Natural killer cell treated with Interleukin-12 subunit alpha and Interleukin-12 subunit beta and Interleukin-15 and Interleukin-18, amount 100 ng/mL, for 72 hours (primary cell): ENCODE measurements at regions not wholly inside any gene's neighbourhood (a gene's known extent, or its start where the extent isn't known, plus 50 kb on each side); places are given as distances from the start of the nearest gene placed in this dataset.
"Not testable (repeated sequence)": the region's sequence is repeated elsewhere in the genome, so short reads cannot be mapped to it uniquely, and the experiment has no call there.

Experiments
- ATAC-seq, 2 donors: fragments of 150-1000 bp; cut with Tn5 transposase in 1 of 2; sonication (Bioruptor Pico), chemical (Tn5 transposase) in 1 of 2; 2 replicates each; pipeline ENCODE4 v1.10.0; 2021
- DNase-seq: peaks from one replicate; pipeline ENCODE4 v3.0.0; 2022; ENCODE audit warnings: low spot score
- H3K27ac Mint-ChIP-seq, 2 donors: 1 replicate in 1 of 2; 2 replicates in 1 of 2; pipeline ENCODE4 v1.8.0; 2022; ENCODE audit warnings: mixed read lengths in 2 of 2, mild to moderate bottlenecking in 1 of 2, moderate library complexity in 1 of 2
- H3K27me3 Mint-ChIP-seq, 2 donors: 1 replicate in 1 of 2; 2 replicates in 1 of 2; pipeline ENCODE4 v1.8.0; 2022; ENCODE audit warnings: mixed read lengths in 2 of 2
- H3K36me3 Mint-ChIP-seq: one replicate; pipeline ENCODE4 v1.8.0; 2022; ENCODE audit warnings: mixed read lengths
- H3K4me1 Mint-ChIP-seq, 2 donors: 1 replicate in 1 of 2; 2 replicates in 1 of 2; pipeline ENCODE4 v1.8.0; 2022; ENCODE audit warnings: low read depth in 2 of 2, mixed read lengths in 2 of 2, mild to moderate bottlenecking in 1 of 2
- H3K4me3 Mint-ChIP-seq: one replicate; pipeline ENCODE4 v1.8.0; 2022; ENCODE audit warnings: mixed read lengths
- H3K9me3 Mint-ChIP-seq: 2 replicates; pipeline ENCODE4 v1.8.0; 2022; ENCODE audit warnings: mixed read lengths

- H3K4me1 Mint-ChIP-seq = no peaks in the 10 kb centered on the region
- H3K9me3 Mint-ChIP-seq = peaks cover 13% of the 10 kb centered on the region
- H3K27me3 Mint-ChIP-seq = no peaks in the 10 kb centered on the region
- no peak overlapping the region for H3K27ac Mint-ChIP-seq
- DNase-seq (no peak), ATAC-seq (no peak)
- peaks cover 13% of the 10 kb centered on the region for H3K36me3 Mint-ChIP-seq
- no peak overlapping the region for H3K4me3 Mint-ChIP-seq
Measured at GRCh38 chr16:61544165-61544564, 492.1 kb downstream of the CDH8 start.

- Mint-ChIP-seq H3K27me3 (no peaks in the 10 kb centered on the region), H3K4me1 (no peaks in the 10 kb centered on the region), H3K9me3 (peaks cover 26% of the 10 kb centered on the region), H3K4me3 (no peak overlapping the region), H3K27ac (no peak overlapping the region), H3K36me3 (peaks cover 10% of the 10 kb centered on the region)
- DNase-seq = no peak
- ATAC-seq = no peak
Measured at GRCh38 chr16:61540216-61540615, 496.0 kb downstream of the CDH8 start.

- H3K4me3 Mint-ChIP-seq = no peak overlapping the region
- H3K27me3 Mint-ChIP-seq = no peaks in the 10 kb centered on the region
- DNase-seq (no peak), ATAC-seq (no peak)
- H3K9me3 Mint-ChIP-seq = peaks cover 29% of the 10 kb centered on the region
- no peaks in the 10 kb centered on the region for H3K4me1 Mint-ChIP-seq
- H3K27ac Mint-ChIP-seq = no peak overlapping the region
- H3K36me3 Mint-ChIP-seq = peaks cover 16% of the 10 kb centered on the region
Measured at GRCh38 chr16:61530697-61531096, 505.5 kb downstream of the CDH8 start.

- Mint-ChIP-seq H3K27me3 (no peaks in the 10 kb centered on the region), H3K36me3 (no peaks in the 10 kb centered on the region), H3K4me3 (no peak overlapping the region), H3K27ac (no peak overlapping the region), H3K9me3 (peaks cover 4% of the 10 kb centered on the region), H3K4me1 (no peaks in the 10 kb centered on the region)
- ATAC-seq (no peak), DNase-seq (no peak)
Measured at GRCh38 chr16:61500851-61501250, 535.4 kb downstream of the CDH8 start.

- Mint-ChIP-seq H3K4me3 (no peak overlapping the region), H3K36me3 (no peaks in the 10 kb centered on the region), H3K27ac (no peak overlapping the region), H3K9me3 (peaks cover 9% of the 10 kb centered on the region), H3K4me1 (no peaks in the 10 kb centered on the region), H3K27me3 (no peaks in the 10 kb centered on the region)
- DNase-seq (no peak), ATAC-seq (no peak)
Measured at GRCh38 chr16:61480250-61480649, 556.0 kb downstream of the CDH8 start.

DNA sequence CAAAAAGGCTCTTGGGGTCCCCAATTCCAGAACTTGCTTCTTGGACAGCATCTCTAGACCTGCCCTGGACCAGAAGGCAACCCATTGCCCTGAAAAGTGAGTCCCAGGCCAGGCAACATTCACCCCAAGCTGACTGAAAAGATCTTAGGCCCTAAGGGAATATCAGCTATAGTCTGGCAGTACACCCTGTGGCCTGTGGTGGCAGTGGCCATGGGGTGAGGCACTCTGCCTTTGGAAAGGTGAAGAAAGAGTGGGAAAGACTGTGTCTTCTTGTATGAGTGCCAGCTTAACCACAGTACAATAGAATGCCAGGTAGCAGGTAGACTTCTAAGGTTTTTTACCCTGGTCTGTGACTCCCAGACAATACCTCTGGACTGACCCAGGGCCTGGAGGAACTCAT, 564.5 kb downstream of the CDH8 start:
- DNase-seq = no peak
- H3K36me3 Mint-ChIP-seq = peaks cover 5% of the 10 kb centered on the region
- H3K27ac Mint-ChIP-seq = no peak overlapping the region
- no peak for ATAC-seq
- H3K4me3 Mint-ChIP-seq = no peak overlapping the region
- H3K9me3 Mint-ChIP-seq = peaks cover 19% of the 10 kb centered on the region
- no peaks in the 10 kb centered on the region for H3K4me1 Mint-ChIP-seq
- no peaks in the 10 kb centered on the region for H3K27me3 Mint-ChIP-seq

DNA sequence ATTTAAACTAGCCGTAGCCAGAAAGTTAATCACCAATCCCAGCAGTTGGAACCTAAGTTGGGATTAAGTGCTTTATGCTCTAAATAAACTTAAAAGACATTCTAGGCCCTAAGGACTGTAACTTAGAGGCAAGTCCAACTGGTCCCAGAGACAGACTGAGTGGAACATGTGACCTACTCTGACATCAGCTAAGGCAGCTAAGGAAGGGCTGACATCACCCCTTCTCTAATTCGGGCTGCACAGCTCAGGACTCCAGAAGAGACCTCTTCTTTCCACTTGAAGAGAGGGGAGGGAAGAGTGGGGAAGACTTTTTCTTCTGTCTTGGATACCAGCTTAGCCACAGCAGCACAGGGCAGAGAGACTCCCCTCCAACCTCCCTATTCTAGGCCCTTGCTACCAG, 565.2 kb downstream of the CDH8 start:
- peaks cover 16% of the 10 kb centered on the region for H3K9me3 Mint-ChIP-seq

GRCh38 chr16:61465285-61465684, 571.0 kb downstream of the CDH8 start:
- H3K36me3 Mint-ChIP-seq = peaks cover 10% of the 10 kb centered on the region
- ATAC-seq (no peak), DNase-seq (no peak)
- H3K4me1 Mint-ChIP-seq = no peaks in the 10 kb centered on the region
- no peak overlapping the region for H3K4me3 Mint-ChIP-seq
- H3K27ac Mint-ChIP-seq = no peak overlapping the region
- peaks cover 15% of the 10 kb centered on the region for H3K9me3 Mint-ChIP-seq
- no peaks in the 10 kb centered on the region for H3K27me3 Mint-ChIP-seq

More for the DNA sequence above, 565.2 kb downstream of the CDH8 start:
- Mint-ChIP-seq H3K4me3 (no peak overlapping the region), H3K27ac (no peak overlapping the region), H3K36me3 (peaks cover 5% of the 10 kb centered on the region), H3K4me1 (no peaks in the 10 kb centered on the region), H3K27me3 (no peaks in the 10 kb centered on the region)
- ATAC-seq (no peak), DNase-seq (no peak)

GRCh38 chr16:61460020-61460419, 576.2 kb downstream of the CDH8 start:
- H3K27me3 Mint-ChIP-seq = no peaks in the 10 kb centered on the region
- no peaks in the 10 kb centered on the region for H3K4me1 Mint-ChIP-seq
- peaks cover 30% of the 10 kb centered on the region for H3K9me3 Mint-ChIP-seq
- H3K36me3 Mint-ChIP-seq = peaks cover 9% of the 10 kb centered on the region
- H3K27ac Mint-ChIP-seq = no peak overlapping the region
- no peak for DNase-seq
- ATAC-seq = no peak
- H3K4me3 Mint-ChIP-seq = no peak overlapping the region

GRCh38 chr16:61435346-61435745, 600.9 kb downstream of the CDH8 start:
- peaks cover 7% of the 10 kb centered on the region for H3K36me3 Mint-ChIP-seq
- H3K4me3 Mint-ChIP-seq = no peak overlapping the region
- no peak for ATAC-seq

GRCh38 chr16:61432421-61432820, 603.8 kb downstream of the CDH8 start:
- no peak overlapping the region for H3K27ac Mint-ChIP-seq
- no peak overlapping the region for H3K4me3 Mint-ChIP-seq
- no peaks in the 10 kb centered on the region for H3K27me3 Mint-ChIP-seq
- peaks cover 18% of the 10 kb centered on the region for H3K9me3 Mint-ChIP-seq
- no peaks in the 10 kb centered on the region for H3K4me1 Mint-ChIP-seq
- no peaks in the 10 kb centered on the region for H3K36me3 Mint-ChIP-seq
- ATAC-seq = no peak
- DNase-seq = no peak

More at GRCh38 chr16:61435346-61435745, 600.9 kb downstream of the CDH8 start:
- Mint-ChIP-seq H3K27me3 (no peaks in the 10 kb centered on the region), H3K27ac (no peak overlapping the region), H3K4me1 (no peaks in the 10 kb centered on the region), H3K9me3 (peaks cover 21% of the 10 kb centered on the region)
- DNase-seq = no peak

GRCh38 chr16:61421111-61421510, 615.1 kb downstream of the CDH8 start:
- ATAC-seq = no peak
- Mint-ChIP-seq H3K4me3 (no peak overlapping the region), H3K36me3 (peaks cover 5% of the 10 kb centered on the region)

DNA sequence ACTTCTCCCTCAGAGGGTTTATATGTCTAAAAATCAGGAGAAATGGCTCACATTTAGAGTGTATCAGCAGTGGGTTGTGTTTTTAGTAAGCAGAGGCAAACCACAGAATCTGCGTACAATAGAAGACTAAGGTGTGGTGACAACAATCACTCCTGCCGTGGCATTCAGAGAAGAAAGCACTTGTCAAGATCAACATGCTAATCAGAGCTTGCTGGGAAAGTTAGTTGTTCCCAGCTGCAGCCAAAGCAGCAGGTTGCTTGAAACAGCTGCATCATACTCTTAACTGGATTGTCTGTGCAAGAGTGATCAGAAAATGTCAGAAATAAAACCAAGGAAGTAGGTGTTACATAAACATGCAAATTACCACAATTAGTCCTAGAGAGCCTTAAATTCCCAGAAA, 616.4 kb downstream of the CDH8 start:
- peaks cover 21% of the 10 kb centered on the region for H3K9me3 Mint-ChIP-seq
- H3K4me3 Mint-ChIP-seq = no peak overlapping the region
- H3K27ac Mint-ChIP-seq = no peak overlapping the region
- DNase-seq (no peak), ATAC-seq (no peak)
- H3K36me3 Mint-ChIP-seq = peaks cover 5% of the 10 kb centered on the region
- H3K4me1 Mint-ChIP-seq = no peaks in the 10 kb centered on the region
- no peaks in the 10 kb centered on the region for H3K27me3 Mint-ChIP-seq

More at GRCh38 chr16:61421111-61421510, 615.1 kb downstream of the CDH8 start:
- Mint-ChIP-seq H3K9me3 (peaks cover 24% of the 10 kb centered on the region), H3K4me1 (no peaks in the 10 kb centered on the region), H3K27me3 (no peaks in the 10 kb centered on the region), H3K27ac (no peak overlapping the region)
- no peak for DNase-seq

- H3K4me3 Mint-ChIP-seq, H3K27ac Mint-ChIP-seq, DNase-seq, ATAC-seq, H3K36me3 Mint-ChIP-seq, H3K27me3 Mint-ChIP-seq, H3K4me1 Mint-ChIP-seq: not testable (repeated sequence)
- H3K9me3 Mint-ChIP-seq = peaks cover 18% of the 10 kb centered on the region
Measured at GRCh38 chr16:61418802-61419201, 617.4 kb downstream of the CDH8 start.

DNA sequence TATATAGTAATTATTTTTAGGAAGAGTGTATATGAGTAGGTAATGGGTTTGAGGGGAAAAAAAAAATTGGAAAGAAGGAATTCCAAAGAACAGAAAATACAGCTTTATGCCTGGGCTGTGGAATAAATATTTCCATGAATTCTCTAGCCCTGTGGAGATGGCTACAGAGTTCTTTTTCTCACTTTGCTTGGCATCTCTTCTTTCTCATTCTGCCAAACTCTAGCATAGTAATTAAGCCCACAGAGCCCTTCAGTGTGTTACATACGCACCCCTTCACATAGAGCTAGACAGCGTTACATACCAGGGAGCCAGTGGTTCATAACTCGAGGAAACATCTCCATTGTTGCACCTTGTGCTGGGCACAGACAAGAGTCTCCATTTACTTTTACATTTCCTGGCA, 621.1 kb downstream of the CDH8 start:
- Mint-ChIP-seq H3K36me3 (peaks cover 6% of the 10 kb centered on the region), H3K4me1 (no peaks in the 10 kb centered on the region), H3K27ac (no peak overlapping the region), H3K9me3 (peaks cover 15% of the 10 kb centered on the region), H3K4me3 (no peak overlapping the region), H3K27me3 (no peaks in the 10 kb centered on the region)
- DNase-seq (no peak), ATAC-seq (no peak)
